GM23338 (cell line): ENCODE measurements at regions not wholly inside any gene's neighbourhood (a gene's known extent, or its start where the extent isn't known, plus 50 kb on each side); places are given as distances from the start of the nearest gene placed in this dataset.

Experiments
- ATAC-seq: fragments of 200-7000 bp; cut with Tn5 transposase; 3 replicates; pipeline ENCODE4 v1.9.1; 2020
- DNase-seq: peaks from one replicate; pipeline ENCODE4 v3.0.0-alpha.2; 2015; ENCODE audit warnings: low spot score
- H2AFZ ChIP-seq: fragments of 200-600 bp; sonication (generic); 2 replicates; pipeline ENCODE4 v1.8.0; 2016; ENCODE audit warnings: antibody characterized with exemption, mild to moderate bottlenecking, moderate library complexity
- H3F3A ChIP-seq: fragments of 200-600 bp; sonication (generic); replicated peaks from 2 replicates; pipeline ENCODE4 v1.8.0; 2017; ENCODE audit warnings: antibody characterized with exemption, mixed run types, low read depth
- H3K27ac ChIP-seq: fragments of 200-600 bp; sonication (generic); 2 replicates; pipeline ENCODE4 v1.6.1; 2016; ENCODE audit warnings: low read depth
- H3K27me3 ChIP-seq: fragments of 200-600 bp; sonication (generic); 2 replicates; pipeline ENCODE4 v1.8.0; 2016; ENCODE audit warnings: mild to moderate bottlenecking, mixed run types, moderate library complexity; ENCODE audit not compliant: insufficient read depth
- H3K36me3 ChIP-seq: fragments of 200-600 bp; sonication (generic); 2 replicates; pipeline ENCODE4 v1.8.0; 2016; ENCODE audit warnings: mild to moderate bottlenecking; ENCODE audit not compliant: insufficient read depth
- H3K4me1 ChIP-seq: fragments of 200-600 bp; sonication (generic); 2 replicates; pipeline ENCODE4 v1.8.0; 2016; ENCODE audit warnings: mild to moderate bottlenecking, moderate library complexity; ENCODE audit not compliant: insufficient read depth
- H3K4me2 ChIP-seq: fragments of 200-600 bp; sonication (generic); 2 replicates; pipeline ENCODE4 v1.7.1; 2017; ENCODE audit warnings: mixed run types
- H3K4me3 ChIP-seq: fragments of 200-600 bp; sonication (generic); 2 replicates; pipeline ENCODE4 v1.6.1; 2016; ENCODE audit warnings: mixed run types
- H3K79me2 ChIP-seq: fragments of 200-600 bp; sonication (generic); replicated peaks from 2 replicates; pipeline ENCODE4 v1.8.0; 2017; ENCODE audit warnings: mild to moderate bottlenecking; ENCODE audit not compliant: insufficient read depth
- H3K9me2 ChIP-seq: fragments of 200-600 bp; sonication (generic); 2 replicates; pipeline ENCODE4 v1.8.0; 2017; ENCODE audit not compliant: insufficient read depth
- H4K20me1 ChIP-seq: fragments of 200-600 bp; sonication (generic); replicated peaks from 2 replicates; pipeline ENCODE4 v1.8.0; 2017; ENCODE audit warnings: mild to moderate bottlenecking; ENCODE audit not compliant: insufficient read depth
- H3K27ac Mint-ChIP-seq: 2 replicates; pipeline ENCODE4 v1.8.0; 2020; ENCODE audit warnings: inconsistent platforms, mild to moderate bottlenecking, moderate library complexity, mixed read lengths
- H3K27me3 Mint-ChIP-seq: 3 replicates; pipeline ENCODE4 v1.8.0; 2022; ENCODE audit warnings: low read depth, mild to moderate bottlenecking, moderate library complexity, mixed read lengths, inconsistent platforms; ENCODE audit not compliant: insufficient read depth, poor library complexity
- H3K36me3 Mint-ChIP-seq: 3 replicates; pipeline ENCODE4 v1.8.0; 2021; ENCODE audit warnings: low read depth, mild to moderate bottlenecking, inconsistent platforms, moderate library complexity, mixed read lengths
- H3K4me1 Mint-ChIP-seq: 3 replicates; pipeline ENCODE4 v1.8.0; 2020; ENCODE audit warnings: mild to moderate bottlenecking, inconsistent platforms, mixed read lengths
- H3K4me3 Mint-ChIP-seq: 3 replicates; pipeline ENCODE4 v1.8.0; 2021; ENCODE audit warnings: moderate library complexity, mild to moderate bottlenecking, inconsistent platforms, mixed read lengths
- H3K9me3 Mint-ChIP-seq: 3 replicates; pipeline ENCODE4 v1.8.0; 2020; ENCODE audit warnings: moderate library complexity, mild to moderate bottlenecking, inconsistent platforms, mixed read lengths
- CREB1 ChIP-seq: fragments of 250-450 bp; sonication (Bioruptor Pico); IDR thresholded peaks from 2 replicates; pipeline ENCODE4 v1.5.0; 2020; ENCODE audit warnings: low read depth, mild to moderate bottlenecking, moderate library complexity
- EZH2 ChIP-seq: fragments of 200-600 bp; sonication (generic); IDR thresholded peaks from one replicate; pipeline ENCODE4 v1.8.0; 2017; ENCODE audit warnings: antibody characterized with exemption, mild to moderate bottlenecking, low read depth; ENCODE audit not compliant: unreplicated experiment
- EZH2phosphoT487 ChIP-seq: fragments of 200-600 bp; sonication (generic); IDR thresholded peaks from one replicate; pipeline ENCODE4 v1.8.1; 2018; ENCODE audit warnings: antibody characterized with exemption; ENCODE audit not compliant: unreplicated experiment
- JUNB ChIP-seq: IDR thresholded peaks from one replicate; pipeline ENCODE4 v1.6.1; 2016; ENCODE audit warnings: antibody characterized with exemption; ENCODE audit not compliant: unreplicated experiment
- NANOG ChIP-seq: IDR thresholded peaks from 2 replicates; pipeline ENCODE4 v1.6.1; 2016; ENCODE audit warnings: antibody characterized with exemption, borderline replicate concordance
- POLR2AphosphoS5 ChIP-seq: IDR thresholded peaks from 2 replicates; pipeline ENCODE4 v1.6.1; 2016; ENCODE audit warnings: antibody characterized with exemption, low read depth
- STAT1 ChIP-seq: IDR thresholded peaks from one replicate; pipeline ENCODE4 v1.6.1; 2016; ENCODE audit warnings: antibody characterized with exemption; ENCODE audit not compliant: unreplicated experiment
- ZNF114 ChIP-seq: fragments of 250-450 bp; sonication (Bioruptor Pico); IDR thresholded peaks from 2 replicates; pipeline ENCODE4 v1.5.0; 2020; ENCODE audit warnings: mild to moderate bottlenecking, moderate library complexity
- ZNF331 ChIP-seq: fragments of 250-450 bp; sonication (Bioruptor Pico); IDR thresholded peaks from 2 replicates; pipeline ENCODE4 v1.5.0; 2020; ENCODE audit warnings: low read depth, mild to moderate bottlenecking, moderate library complexity
- TF ChIP-seq, protein P1 (sequence below), 2 experiments: fragments of 200-600 bp in 1 of 2; sonication (generic) in 1 of 2; conservative IDR thresholded peaks; 2 replicates each; pipeline versions ENCODE4 v1.5.1 to v1.6.1; 2016 to 2017; ENCODE audit warnings: antibody characterized with exemption in 2 of 2, low read depth in 2 of 2, mild to moderate bottlenecking in 2 of 2, moderate library complexity in 1 of 2
- TF ChIP-seq, protein P2 (sequence below): fragments of 250-450 bp; sonication (Bioruptor Pico); IDR thresholded peaks from 2 replicates; pipeline ENCODE4 v1.5.0; 2020; ENCODE audit warnings: mild to moderate bottlenecking, moderate library complexity
- TF ChIP-seq, protein P3 (sequence below): IDR thresholded peaks from 2 replicates; pipeline ENCODE4 v1.6.1; 2016; ENCODE audit warnings: antibody characterized with exemption
- TF ChIP-seq, protein P4 (sequence below): IDR thresholded peaks from one replicate; pipeline ENCODE4 v1.6.1; 2018; ENCODE audit warnings: antibody characterized with exemption; ENCODE audit not compliant: unreplicated experiment

DNA sequence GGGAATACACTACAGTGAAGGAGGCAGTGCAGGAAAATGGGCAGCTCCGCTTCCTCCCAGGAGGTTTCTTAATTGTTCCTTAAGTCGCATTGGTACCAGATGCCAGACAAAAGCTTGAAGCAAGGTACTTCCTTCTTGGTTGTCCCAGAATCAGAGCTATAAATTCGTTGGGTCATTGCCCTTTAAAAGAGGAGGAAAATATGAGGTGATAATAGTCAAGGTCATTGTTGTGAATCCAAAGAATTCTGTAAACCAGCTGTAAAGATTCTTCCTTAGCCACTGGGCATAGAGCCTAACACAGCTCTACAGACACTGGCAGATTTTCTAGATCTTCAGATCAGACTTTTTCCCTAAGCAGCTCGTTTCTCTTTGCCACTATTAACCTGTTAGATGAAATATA, 444.1 kb upstream of the TLE4 start:
- H3K79me2 ChIP-seq = no peaks in the 10 kb centered on the region
- no peaks in the 10 kb centered on the region for H3K36me3 ChIP-seq
- no peak overlapping the region for H3K4me3 ChIP-seq
- Mint-ChIP-seq H3K4me3 (no peak overlapping the region), H3K27ac (no peak overlapping the region), H3K27me3 (peaks cover 2% of the 10 kb centered on the region), H3K4me1 (peaks cover 13% of the 10 kb centered on the region), H3K9me3 (no peaks in the 10 kb centered on the region), H3K36me3 (no peaks in the 10 kb centered on the region)
- TF ChIP-seq, protein P1, sequence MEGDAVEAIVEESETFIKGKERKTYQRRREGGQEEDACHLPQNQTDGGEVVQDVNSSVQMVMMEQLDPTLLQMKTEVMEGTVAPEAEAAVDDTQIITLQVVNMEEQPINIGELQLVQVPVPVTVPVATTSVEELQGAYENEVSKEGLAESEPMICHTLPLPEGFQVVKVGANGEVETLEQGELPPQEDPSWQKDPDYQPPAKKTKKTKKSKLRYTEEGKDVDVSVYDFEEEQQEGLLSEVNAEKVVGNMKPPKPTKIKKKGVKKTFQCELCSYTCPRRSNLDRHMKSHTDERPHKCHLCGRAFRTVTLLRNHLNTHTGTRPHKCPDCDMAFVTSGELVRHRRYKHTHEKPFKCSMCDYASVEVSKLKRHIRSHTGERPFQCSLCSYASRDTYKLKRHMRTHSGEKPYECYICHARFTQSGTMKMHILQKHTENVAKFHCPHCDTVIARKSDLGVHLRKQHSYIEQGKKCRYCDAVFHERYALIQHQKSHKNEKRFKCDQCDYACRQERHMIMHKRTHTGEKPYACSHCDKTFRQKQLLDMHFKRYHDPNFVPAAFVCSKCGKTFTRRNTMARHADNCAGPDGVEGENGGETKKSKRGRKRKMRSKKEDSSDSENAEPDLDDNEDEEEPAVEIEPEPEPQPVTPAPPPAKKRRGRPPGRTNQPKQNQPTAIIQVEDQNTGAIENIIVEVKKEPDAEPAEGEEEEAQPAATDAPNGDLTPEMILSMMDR (conservative IDR thresholded peaks at IDR 0.05; ENCODE audit: low read depth in 2 of 2) = no peak
- TF ChIP-seq POLR2AphosphoS5 = no peak
- no peak for TF ChIP-seq ZNF331 (CRISPR knock-in tag)
- no peak for TF ChIP-seq STAT1
- TF ChIP-seq, protein P2, sequence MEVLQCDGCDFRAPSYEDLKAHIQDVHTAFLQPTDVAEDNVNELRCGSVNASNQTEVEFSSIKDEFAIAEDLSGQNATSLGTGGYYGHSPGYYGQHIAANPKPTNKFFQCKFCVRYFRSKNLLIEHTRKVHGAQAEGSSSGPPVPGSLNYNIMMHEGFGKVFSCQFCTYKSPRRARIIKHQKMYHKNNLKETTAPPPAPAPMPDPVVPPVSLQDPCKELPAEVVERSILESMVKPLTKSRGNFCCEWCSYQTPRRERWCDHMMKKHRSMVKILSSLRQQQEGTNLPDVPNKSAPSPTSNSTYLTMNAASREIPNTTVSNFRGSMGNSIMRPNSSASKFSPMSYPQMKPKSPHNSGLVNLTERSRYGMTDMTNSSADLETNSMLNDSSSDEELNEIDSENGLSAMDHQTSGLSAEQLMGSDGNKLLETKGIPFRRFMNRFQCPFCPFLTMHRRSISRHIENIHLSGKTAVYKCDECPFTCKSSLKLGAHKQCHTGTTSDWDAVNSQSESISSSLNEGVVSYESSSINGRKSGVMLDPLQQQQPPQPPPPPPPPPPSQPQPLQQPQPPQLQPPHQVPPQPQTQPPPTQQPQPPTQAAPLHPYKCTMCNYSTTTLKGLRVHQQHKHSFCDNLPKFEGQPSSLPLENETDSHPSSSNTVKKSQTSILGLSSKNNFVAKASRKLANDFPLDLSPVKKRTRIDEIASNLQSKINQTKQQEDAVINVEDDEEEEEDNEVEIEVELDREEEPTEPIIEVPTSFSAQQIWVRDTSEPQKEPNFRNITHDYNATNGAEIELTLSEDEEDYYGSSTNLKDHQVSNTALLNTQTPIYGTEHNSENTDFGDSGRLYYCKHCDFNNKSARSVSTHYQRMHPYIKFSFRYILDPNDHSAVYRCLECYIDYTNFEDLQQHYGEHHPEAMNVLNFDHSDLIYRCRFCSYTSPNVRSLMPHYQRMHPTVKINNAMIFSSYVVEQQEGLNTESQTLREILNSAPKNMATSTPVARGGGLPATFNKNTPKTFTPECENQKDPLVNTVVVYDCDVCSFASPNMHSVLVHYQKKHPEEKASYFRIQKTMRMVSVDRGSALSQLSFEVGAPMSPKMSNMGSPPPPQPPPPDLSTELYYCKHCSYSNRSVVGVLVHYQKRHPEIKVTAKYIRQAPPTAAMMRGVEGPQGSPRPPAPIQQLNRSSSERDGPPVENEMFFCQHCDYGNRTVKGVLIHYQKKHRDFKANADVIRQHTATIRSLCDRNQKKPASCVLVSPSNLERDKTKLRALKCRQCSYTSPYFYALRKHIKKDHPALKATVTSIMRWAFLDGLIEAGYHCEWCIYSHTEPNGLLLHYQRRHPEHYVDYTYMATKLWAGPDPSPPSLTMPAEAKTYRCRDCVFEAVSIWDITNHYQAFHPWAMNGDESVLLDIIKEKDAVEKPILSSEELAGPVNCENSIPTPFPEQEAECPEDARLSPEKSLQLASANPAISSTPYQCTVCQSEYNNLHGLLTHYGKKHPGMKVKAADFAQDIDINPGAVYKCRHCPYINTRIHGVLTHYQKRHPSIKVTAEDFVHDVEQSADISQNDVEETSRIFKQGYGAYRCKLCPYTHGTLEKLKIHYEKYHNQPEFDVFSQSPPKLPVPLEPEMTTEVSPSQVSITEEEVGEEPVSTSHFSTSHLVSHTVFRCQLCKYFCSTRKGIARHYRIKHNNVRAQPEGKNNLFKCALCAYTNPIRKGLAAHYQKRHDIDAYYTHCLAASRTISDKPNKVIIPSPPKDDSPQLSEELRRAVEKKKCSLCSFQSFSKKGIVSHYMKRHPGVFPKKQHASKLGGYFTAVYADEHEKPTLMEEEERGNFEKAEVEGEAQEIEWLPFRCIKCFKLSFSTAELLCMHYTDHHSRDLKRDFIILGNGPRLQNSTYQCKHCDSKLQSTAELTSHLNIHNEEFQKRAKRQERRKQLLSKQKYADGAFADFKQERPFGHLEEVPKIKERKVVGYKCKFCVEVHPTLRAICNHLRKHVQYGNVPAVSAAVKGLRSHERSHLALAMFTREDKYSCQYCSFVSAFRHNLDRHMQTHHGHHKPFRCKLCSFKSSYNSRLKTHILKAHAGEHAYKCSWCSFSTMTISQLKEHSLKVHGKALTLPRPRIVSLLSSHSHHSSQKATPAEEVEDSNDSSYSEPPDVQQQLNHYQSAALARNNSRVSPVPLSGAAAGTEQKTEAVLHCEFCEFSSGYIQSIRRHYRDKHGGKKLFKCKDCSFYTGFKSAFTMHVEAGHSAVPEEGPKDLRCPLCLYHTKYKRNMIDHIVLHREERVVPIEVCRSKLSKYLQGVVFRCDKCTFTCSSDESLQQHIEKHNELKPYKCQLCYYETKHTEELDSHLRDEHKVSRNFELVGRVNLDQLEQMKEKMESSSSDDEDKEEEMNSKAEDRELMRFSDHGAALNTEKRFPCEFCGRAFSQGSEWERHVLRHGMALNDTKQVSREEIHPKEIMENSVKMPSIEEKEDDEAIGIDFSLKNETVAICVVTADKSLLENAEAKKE (CRISPR knock-in tag) = no peak
- TF ChIP-seq JUNB = no peak
- no peak for TF ChIP-seq ZNF114
- no peak for TF ChIP-seq EZH2
- TF ChIP-seq CREB1 = no peak
- TF ChIP-seq NANOG = no peak
- TF ChIP-seq, protein P3, sequence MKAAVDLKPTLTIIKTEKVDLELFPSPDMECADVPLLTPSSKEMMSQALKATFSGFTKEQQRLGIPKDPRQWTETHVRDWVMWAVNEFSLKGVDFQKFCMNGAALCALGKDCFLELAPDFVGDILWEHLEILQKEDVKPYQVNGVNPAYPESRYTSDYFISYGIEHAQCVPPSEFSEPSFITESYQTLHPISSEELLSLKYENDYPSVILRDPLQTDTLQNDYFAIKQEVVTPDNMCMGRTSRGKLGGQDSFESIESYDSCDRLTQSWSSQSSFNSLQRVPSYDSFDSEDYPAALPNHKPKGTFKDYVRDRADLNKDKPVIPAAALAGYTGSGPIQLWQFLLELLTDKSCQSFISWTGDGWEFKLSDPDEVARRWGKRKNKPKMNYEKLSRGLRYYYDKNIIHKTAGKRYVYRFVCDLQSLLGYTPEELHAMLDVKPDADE = no peak
- TF ChIP-seq, protein P4, sequence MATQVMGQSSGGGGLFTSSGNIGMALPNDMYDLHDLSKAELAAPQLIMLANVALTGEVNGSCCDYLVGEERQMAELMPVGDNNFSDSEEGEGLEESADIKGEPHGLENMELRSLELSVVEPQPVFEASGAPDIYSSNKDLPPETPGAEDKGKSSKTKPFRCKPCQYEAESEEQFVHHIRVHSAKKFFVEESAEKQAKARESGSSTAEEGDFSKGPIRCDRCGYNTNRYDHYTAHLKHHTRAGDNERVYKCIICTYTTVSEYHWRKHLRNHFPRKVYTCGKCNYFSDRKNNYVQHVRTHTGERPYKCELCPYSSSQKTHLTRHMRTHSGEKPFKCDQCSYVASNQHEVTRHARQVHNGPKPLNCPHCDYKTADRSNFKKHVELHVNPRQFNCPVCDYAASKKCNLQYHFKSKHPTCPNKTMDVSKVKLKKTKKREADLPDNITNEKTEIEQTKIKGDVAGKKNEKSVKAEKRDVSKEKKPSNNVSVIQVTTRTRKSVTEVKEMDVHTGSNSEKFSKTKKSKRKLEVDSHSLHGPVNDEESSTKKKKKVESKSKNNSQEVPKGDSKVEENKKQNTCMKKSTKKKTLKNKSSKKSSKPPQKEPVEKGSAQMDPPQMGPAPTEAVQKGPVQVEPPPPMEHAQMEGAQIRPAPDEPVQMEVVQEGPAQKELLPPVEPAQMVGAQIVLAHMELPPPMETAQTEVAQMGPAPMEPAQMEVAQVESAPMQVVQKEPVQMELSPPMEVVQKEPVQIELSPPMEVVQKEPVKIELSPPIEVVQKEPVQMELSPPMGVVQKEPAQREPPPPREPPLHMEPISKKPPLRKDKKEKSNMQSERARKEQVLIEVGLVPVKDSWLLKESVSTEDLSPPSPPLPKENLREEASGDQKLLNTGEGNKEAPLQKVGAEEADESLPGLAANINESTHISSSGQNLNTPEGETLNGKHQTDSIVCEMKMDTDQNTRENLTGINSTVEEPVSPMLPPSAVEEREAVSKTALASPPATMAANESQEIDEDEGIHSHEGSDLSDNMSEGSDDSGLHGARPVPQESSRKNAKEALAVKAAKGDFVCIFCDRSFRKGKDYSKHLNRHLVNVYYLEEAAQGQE = no peak
- TF ChIP-seq EZH2phosphoT487 = no peak
- no peaks in the 10 kb centered on the region for H3K27me3 ChIP-seq
- ATAC-seq = no peak
- H3F3A ChIP-seq = no peaks in the 10 kb centered on the region
- no peak overlapping the region for H3K27ac ChIP-seq
- H4K20me1 ChIP-seq = no peaks in the 10 kb centered on the region
- DNase-seq = no peak
- no peaks in the 10 kb centered on the region; the same call in 1 of the 2 replicates for H3K4me1 ChIP-seq
- H3K4me2 ChIP-seq = no peak overlapping the region
- no peak overlapping the region for H2AFZ ChIP-seq
- peaks cover 18% of the 10 kb centered on the region; the same call in 1 of the 2 replicates for H3K9me2 ChIP-seq
